CD4-positive, alpha-beta T cell (primary cell): ENCODE measurements at regions not wholly inside any gene's neighbourhood (a gene's known extent, or its start where the extent isn't known, plus 50 kb on each side); places are given as distances from the start of the nearest gene placed in this dataset.

Source experiments
- ATAC-seq: fragments of 200-7000 bp; cut with Tn5 transposase; one replicate; pipeline ENCODE4 v1.10.0; 2022; ENCODE audit warnings: mild to moderate bottlenecking; ENCODE audit not compliant: poor library complexity
- CTCF ChIA-PET: fragments of 350-600 bp; sonication (Branson Sonifier 250); formaldehyde crosslinking; loops from one replicate; lab custom pipeline; 2021; ENCODE audit warnings: antibody characterized with exemption, inconsistent platforms; lab: Charles Lee
- POLR2A ChIA-PET: fragments of 350-600 bp; sonication (Branson Sonifier 250); formaldehyde crosslinking; loops from one replicate; lab custom pipeline; 2021; ENCODE audit warnings: antibody characterized with exemption, inconsistent platforms; lab: Charles Lee
- DNase-seq, 14 experiments: peaks; one replicate each; pipeline ENCODE4 v3.0.0-alpha.2; 2013 to 2020; ENCODE audit warnings: mixed read lengths in 2 of 14
- H3K27ac ChIP-seq, 2 donors: one replicate each; pipeline versions ENCODE4 v1.5.1 to v1.7.0; 2013; ENCODE audit warnings: low read length in 2 of 2, low read depth in 1 of 2, mild to moderate bottlenecking in 1 of 2
- H3K27me3 ChIP-seq, 2 experiments: 1 replicate in 1 of 2; 2 replicates in 1 of 2; pipeline versions ENCODE4 v1.6.1 to v1.7.0; 2013; ENCODE audit warnings: low read length in 2 of 2, control low read depth in 1 of 2, mild to moderate bottlenecking in 1 of 2, moderate library complexity in 1 of 2; ENCODE audit not compliant: insufficient read depth in 2 of 2, control insufficient read depth in 1 of 2
- H3K36me3 ChIP-seq: one replicate; pipeline ENCODE4 v1.6.1; 2013; ENCODE audit warnings: low read length, control low read depth; ENCODE audit not compliant: insufficient read depth
- H3K4me1 ChIP-seq: one replicate; pipeline ENCODE4 v1.6.1; 2013; ENCODE audit warnings: low read length, control low read depth; ENCODE audit not compliant: insufficient read depth
- H3K4me3 ChIP-seq: one replicate; pipeline ENCODE4 v1.5.1; 2013; ENCODE audit warnings: mild to moderate bottlenecking, low read length, moderate library complexity
- H3K9me3 ChIP-seq, 2 experiments: 1 replicate in 1 of 2; 2 replicates in 1 of 2; pipeline versions ENCODE4 v1.6.1 to v1.7.0; 2013; ENCODE audit warnings: low read length in 2 of 2, mild to moderate bottlenecking in 2 of 2, control low read depth in 1 of 2, moderate library complexity in 1 of 2; ENCODE audit not compliant: control insufficient read depth in 1 of 2, insufficient read depth in 1 of 2
- H3K27ac Mint-ChIP-seq: one replicate; pipeline ENCODE4 v1.8.0; 2020; ENCODE audit warnings: mixed read lengths
- H3K27me3 Mint-ChIP-seq: one replicate; pipeline ENCODE4 v1.8.0; 2021; ENCODE audit warnings: mixed read lengths
- H3K36me3 Mint-ChIP-seq: one replicate; pipeline ENCODE4 v1.8.0; 2021; ENCODE audit warnings: low read depth, mixed read lengths
- H3K4me1 Mint-ChIP-seq: one replicate; pipeline ENCODE4 v1.8.0; 2021; ENCODE audit warnings: low read depth, mixed read lengths
- H3K4me3 Mint-ChIP-seq: one replicate; pipeline ENCODE4 v1.8.0; 2020; ENCODE audit warnings: mild to moderate bottlenecking, mixed read lengths
- H3K9me3 Mint-ChIP-seq: one replicate; pipeline ENCODE4 v1.8.0; 2020; ENCODE audit warnings: mixed read lengths
- intact Hi-C, 2 experiments: fragments of 100-400 bp; cut with DNase I in 1 of 2; cut with micrococcal nuclease in 1 of 2; formaldehyde crosslinking; loops; one replicate each; pipeline versions ENCODE4 v1.15.1 to v1.9.0; 2023 to 2025; cut with DNase I, micrococcal nuclease
- TF ChIP-seq, protein P1 (sequence below): fragments of 200-600 bp; IDR thresholded peaks from one replicate; pipeline ENCODE4 v1.8.0; 2022; ENCODE audit warnings: antibody characterized with exemption, mild to moderate bottlenecking

DNA sequence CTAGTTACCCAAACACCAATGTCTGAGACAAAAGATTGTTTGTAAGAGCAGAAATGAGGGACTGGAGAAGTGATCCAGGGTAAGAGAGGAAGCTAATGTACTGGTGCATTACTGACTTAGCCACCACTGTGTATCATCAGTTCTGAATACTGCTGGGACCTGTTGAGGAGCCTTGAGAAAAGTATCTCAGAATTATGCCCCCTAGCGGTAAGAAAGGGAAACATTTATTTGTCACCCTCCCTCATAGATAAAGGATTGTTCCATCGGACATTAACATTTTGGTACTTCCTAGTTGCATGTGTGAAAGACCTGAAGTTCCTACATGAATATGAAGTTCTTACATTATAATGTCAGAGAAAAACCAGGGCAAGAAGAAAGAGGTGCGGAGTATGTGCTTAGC lies 612.5 kb downstream of the FSCB start:
- Histone ChIP-seq H3K4me3 (no peak overlapping the region), H3K36me3 (no peaks in the 10 kb centered on the region), H3K27me3 (no peaks in the 10 kb centered on the region), H3K27ac (no peak overlapping the region), H3K9me3 (no peaks in the 10 kb centered on the region), H3K4me1 (no peaks in the 10 kb centered on the region)
- Mint-ChIP-seq H3K9me3 (peaks cover 5% of the 10 kb centered on the region), H3K4me1 (no peaks in the 10 kb centered on the region), H3K27ac (no peak overlapping the region), H3K27me3 (no peaks in the 10 kb centered on the region), H3K36me3 (no peaks in the 10 kb centered on the region), H3K4me3 (no peak overlapping the region)
- TF ChIP-seq, protein P1, sequence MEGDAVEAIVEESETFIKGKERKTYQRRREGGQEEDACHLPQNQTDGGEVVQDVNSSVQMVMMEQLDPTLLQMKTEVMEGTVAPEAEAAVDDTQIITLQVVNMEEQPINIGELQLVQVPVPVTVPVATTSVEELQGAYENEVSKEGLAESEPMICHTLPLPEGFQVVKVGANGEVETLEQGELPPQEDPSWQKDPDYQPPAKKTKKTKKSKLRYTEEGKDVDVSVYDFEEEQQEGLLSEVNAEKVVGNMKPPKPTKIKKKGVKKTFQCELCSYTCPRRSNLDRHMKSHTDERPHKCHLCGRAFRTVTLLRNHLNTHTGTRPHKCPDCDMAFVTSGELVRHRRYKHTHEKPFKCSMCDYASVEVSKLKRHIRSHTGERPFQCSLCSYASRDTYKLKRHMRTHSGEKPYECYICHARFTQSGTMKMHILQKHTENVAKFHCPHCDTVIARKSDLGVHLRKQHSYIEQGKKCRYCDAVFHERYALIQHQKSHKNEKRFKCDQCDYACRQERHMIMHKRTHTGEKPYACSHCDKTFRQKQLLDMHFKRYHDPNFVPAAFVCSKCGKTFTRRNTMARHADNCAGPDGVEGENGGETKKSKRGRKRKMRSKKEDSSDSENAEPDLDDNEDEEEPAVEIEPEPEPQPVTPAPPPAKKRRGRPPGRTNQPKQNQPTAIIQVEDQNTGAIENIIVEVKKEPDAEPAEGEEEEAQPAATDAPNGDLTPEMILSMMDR = no peak
- ChIA-PET POLR2A (no interaction called here), CTCF (no interaction called here)
- intact Hi-C loops = no loop called here
- ATAC-seq (no peak), DNase-seq (peak in 2 of 14 experiments; percentile 3 to 9)

DNA sequence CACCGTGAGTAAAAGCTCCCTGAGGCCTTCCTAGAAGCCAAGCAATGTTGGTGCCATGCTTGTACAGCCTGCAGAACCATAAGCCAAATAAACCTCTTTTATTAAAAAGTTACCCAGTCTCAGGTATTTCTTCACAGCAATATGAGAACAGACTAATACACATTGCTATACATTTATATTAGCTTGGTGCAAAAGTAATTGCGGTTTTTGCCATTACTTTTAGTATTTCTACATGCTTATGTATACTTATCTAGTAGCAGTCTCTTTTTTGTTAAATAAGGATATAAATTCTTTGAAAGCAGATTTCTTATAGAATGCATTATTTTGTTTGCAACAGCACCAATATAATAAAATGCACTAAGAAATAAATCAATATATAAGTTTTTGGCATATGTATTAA lies 619.6 kb downstream of the FSCB start:
- ChIA-PET CTCF (no interaction called here), POLR2A (no interaction called here)
- Histone ChIP-seq H3K27ac (no peak overlapping the region), H3K4me3 (no peak overlapping the region), H3K9me3 (no peaks in the 10 kb centered on the region), H3K36me3 (no peaks in the 10 kb centered on the region), H3K27me3 (no peaks in the 10 kb centered on the region), H3K4me1 (no peaks in the 10 kb centered on the region)
- TF ChIP-seq, protein P1 = no peak
- Mint-ChIP-seq H3K4me1 (no peaks in the 10 kb centered on the region), H3K9me3 (peaks cover 4% of the 10 kb centered on the region), H3K36me3 (no peaks in the 10 kb centered on the region), H3K27ac (no peak overlapping the region), H3K4me3 (no peak overlapping the region), H3K27me3 (no peaks in the 10 kb centered on the region)
- ATAC-seq = no peak
- intact Hi-C loops = no loop called here
- DNase-seq = no peak

DNA sequence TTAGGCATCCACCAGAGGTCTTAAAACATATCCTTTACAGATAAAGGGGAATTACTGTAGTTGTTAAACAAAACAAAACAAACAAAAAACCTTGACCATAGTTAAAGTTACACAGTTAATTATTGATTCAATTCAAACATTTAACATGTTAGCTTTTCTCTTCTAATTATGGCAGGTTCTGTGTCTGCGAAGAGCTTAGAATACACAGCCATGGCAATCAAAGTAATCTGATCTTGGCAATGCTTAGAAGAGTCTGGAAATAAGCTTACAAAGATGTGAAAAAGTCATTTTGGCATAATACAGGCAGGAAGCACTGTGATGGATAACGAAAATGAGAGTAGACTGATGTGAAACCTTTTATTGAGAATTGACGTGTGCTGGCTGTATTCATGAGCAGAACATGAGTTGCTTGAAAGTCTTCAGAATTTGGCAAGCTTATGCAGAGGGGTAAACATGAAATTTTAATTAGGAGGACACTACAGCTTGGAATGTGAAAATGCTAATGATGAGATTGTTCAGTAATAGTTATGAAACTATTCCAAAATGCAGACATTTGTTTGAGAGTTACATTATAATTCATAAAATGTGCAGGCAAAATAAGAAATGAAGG lies 629.6 kb downstream of the FSCB start:
- ChIA-PET POLR2A (no interaction called here), CTCF (interaction anchor here (0.7 kb wide), 1 partner anchor 8 kb away, joined by 3 read pairs; no protein-coding TSS in a partner anchor)
- TF ChIP-seq, protein P1 = no peak
- no peaks in the 10 kb centered on the region for H3K4me1 ChIP-seq
- Mint-ChIP-seq H3K27ac (no peak overlapping the region), H3K27me3 (no peaks in the 10 kb centered on the region), H3K4me3 (no peak overlapping the region), H3K9me3 (peaks cover under 1% of the 10 kb centered on the region), H3K36me3 (no peaks in the 10 kb centered on the region), H3K4me1 (no peaks in the 10 kb centered on the region)
- H3K27ac ChIP-seq = no peak overlapping the region
- H3K4me3 ChIP-seq = no peak overlapping the region
- no peak for ATAC-seq
- no peaks in the 10 kb centered on the region for H3K36me3 ChIP-seq
- H3K9me3 ChIP-seq = no peaks in the 10 kb centered on the region
- no peak for DNase-seq
- intact Hi-C loops = no loop called here
- H3K27me3 ChIP-seq = no peaks in the 10 kb centered on the region
